Aorta (tissue), 5 donors: ENCODE measurements at regions not wholly inside any gene's neighbourhood (a gene's known extent, or its start where the extent isn't known, plus 50 kb on each side); places are given as distances from the start of the nearest gene placed in this dataset.

Experiments
- ATAC-seq: fragments of 200-7000 bp; cut with Tn5 transposase; one replicate; pipeline ENCODE4 v1.9.1; 2022; ENCODE audit warnings: moderate library complexity; ENCODE audit not compliant: low FRiP score
- DNase-seq, 2 donors: peaks; one replicate each; pipeline ENCODE4 v3.0.0-alpha.2; 2020
- H3K27ac ChIP-seq, 2 donors: one replicate each; pipeline ENCODE4 v1.5.1; 2013; ENCODE audit warnings: low read length in 2 of 2, mild to moderate bottlenecking in 2 of 2, moderate library complexity in 2 of 2, control low read depth in 1 of 2, inconsistent platforms in 1 of 2, low read depth in 1 of 2
- H3K27me3 ChIP-seq, 2 donors: one replicate each; pipeline ENCODE4 v1.6.1; 2013; ENCODE audit warnings: control low read depth in 1 of 2, low read length in 1 of 2, mild to moderate bottlenecking in 1 of 2, moderate library complexity in 1 of 2; ENCODE audit not compliant: insufficient read depth in 2 of 2, control insufficient read depth in 1 of 2
- H3K36me3 ChIP-seq, 2 donors: one replicate each; pipeline ENCODE4 v1.6.1; 2013; ENCODE audit warnings: control low read depth in 1 of 2, low read length in 1 of 2, mild to moderate bottlenecking in 1 of 2; ENCODE audit not compliant: insufficient read depth in 2 of 2, control insufficient read depth in 1 of 2
- H3K4me1 ChIP-seq, 2 donors: one replicate each; pipeline ENCODE4 v1.6.1; 2013; ENCODE audit warnings: low read length in 2 of 2, control low read depth in 1 of 2, mild to moderate bottlenecking in 1 of 2, moderate library complexity in 1 of 2; ENCODE audit not compliant: insufficient read depth in 2 of 2, control insufficient read depth in 1 of 2
- H3K4me3 ChIP-seq, 2 donors: one replicate each; pipeline ENCODE4 v1.5.1; 2013; ENCODE audit warnings: low read length in 2 of 2, control low read depth in 1 of 2, mild to moderate bottlenecking in 1 of 2
- H3K9me3 ChIP-seq: one replicate; pipeline ENCODE4 v1.6.1; 2013; ENCODE audit warnings: mild to moderate bottlenecking, low read length; ENCODE audit not compliant: control insufficient read depth
- WGBS, 2 donors: extraction: QIAGEN DNeasy Blood & Tissue Kit; methylation state at CpG; one replicate each; pipeline ENCODE4 v1.1.7; 2013; 5-methylcytosine and 5-hydroxymethylcytosine counted together
- intact Hi-C, 2 donors: fragments of 100-400 bp; cut with DNase I; formaldehyde crosslinking; loops; one replicate each; pipeline versions ENCODE4 v1.14.2 to v1.15.0; 2022
- donor health status: healthy with polysubstance abuse.
- donor health status: Bipolar disorder and iron deficiency.
- donor health status: DM: no; HTN: no; CAD: no.
- donor health status: DM: no; HTN: no; CAD: no.
- donor health status: DM: yes; HTN: yes; CAD: no.

GRCh38 chr15:69742361-69742760 is 289.7 kb downstream of the RPLP1 start:
- peak; percentile 72 for ATAC-seq
- intact Hi-C loops = no loop called here

GRCh38 chr15:69743091-69743490 is 290.5 kb downstream of the RPLP1 start:
- no peak overlapping the region for H3K4me3 ChIP-seq
- DNase-seq (no peak), ATAC-seq (no peak)
- WGBS, 2 donors = 92 to 96% methylated on average over 1 of the region's 1 CpG
- H3K27ac ChIP-seq = no peak overlapping the region
- no peaks in the 10 kb centered on the region for H3K36me3 ChIP-seq
- H3K9me3 ChIP-seq = peaks cover 3% of the 10 kb centered on the region
- H3K27me3 ChIP-seq = no peaks in the 10 kb centered on the region
- intact Hi-C loops = no loop called here
- no peaks in the 10 kb centered on the region for H3K4me1 ChIP-seq

More at GRCh38 chr15:69742361-69742760, 289.7 kb downstream of the RPLP1 start:
- no peaks in the 10 kb centered on the region for H3K4me1 ChIP-seq
- DNase-seq = no peak
- no peaks in the 10 kb centered on the region for H3K36me3 ChIP-seq
- no peak overlapping the region for H3K4me3 ChIP-seq
- no peaks in the 10 kb centered on the region for H3K27me3 ChIP-seq
- H3K9me3 ChIP-seq = peaks cover 3% of the 10 kb centered on the region
- no peak overlapping the region for H3K27ac ChIP-seq
- 34 to 38% methylated on average over 9 of the region's 9 CpGs for WGBS, 2 donors

DNA sequence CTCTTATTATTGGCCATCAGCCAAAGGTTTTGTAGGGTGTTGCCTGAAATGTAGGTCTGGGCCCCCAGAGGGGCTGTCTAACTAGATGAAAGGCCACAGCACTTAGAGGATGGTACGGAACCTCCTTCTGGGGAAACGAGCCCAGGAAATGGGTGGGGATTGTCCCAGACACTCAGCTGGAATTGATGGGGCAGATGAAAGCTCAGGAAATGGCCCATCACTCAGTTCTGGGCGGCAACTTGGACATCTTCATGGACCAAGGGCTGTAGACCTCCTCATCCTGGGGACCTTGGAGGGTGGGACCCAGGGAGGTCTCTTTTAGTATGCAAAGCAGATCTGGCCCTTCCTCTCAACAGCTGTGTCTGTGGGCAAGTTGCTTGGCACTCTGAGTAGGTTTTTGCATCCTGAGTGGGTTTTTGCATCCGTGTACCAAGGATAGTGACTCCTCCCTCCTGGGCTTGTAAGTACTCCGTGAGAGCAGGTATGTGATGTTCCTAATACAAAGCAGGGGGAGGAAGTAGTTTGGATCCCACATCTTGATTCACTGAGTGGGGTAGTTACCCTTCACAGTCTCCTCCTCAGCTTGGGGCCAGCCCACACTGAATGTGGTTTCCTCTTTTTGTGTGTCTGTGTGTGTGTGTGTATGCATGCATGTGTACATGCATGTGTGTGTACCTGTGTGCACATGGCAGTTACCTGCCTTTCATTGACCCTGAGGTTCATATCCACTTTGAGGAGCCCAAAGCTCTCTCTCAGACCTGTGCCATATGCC is 292.0 kb downstream of the RPLP1 start:
- H3K27ac ChIP-seq = no peak overlapping the region
- intact Hi-C loops = no loop called here
- no peak overlapping the region for H3K4me3 ChIP-seq
- no peak for ATAC-seq
- no peaks in the 10 kb centered on the region for H3K4me1 ChIP-seq
- no peak for DNase-seq
- peaks cover 3% of the 10 kb centered on the region for H3K9me3 ChIP-seq
- H3K27me3 ChIP-seq = no peaks in the 10 kb centered on the region
- H3K36me3 ChIP-seq = no peaks in the 10 kb centered on the region
- 65 to 74% methylated on average over 5 of the region's 5 CpGs for WGBS, 2 donors

- no peaks in the 10 kb centered on the region for H3K9me3 ChIP-seq
- H3K27me3 ChIP-seq = no peaks in the 10 kb centered on the region
- no peak overlapping the region for H3K4me3 ChIP-seq
- no peaks in the 10 kb centered on the region for H3K36me3 ChIP-seq
- ATAC-seq = no peak
- intact Hi-C loops = no loop called here
- 93 to 97% methylated on average over 5 of the region's 5 CpGs for WGBS, 2 donors
- no peak for DNase-seq
- no peaks in the 10 kb centered on the region for H3K4me1 ChIP-seq
- H3K27ac ChIP-seq = no peak overlapping the region
Measured at GRCh38 chr15:69747193-69747592, 294.6 kb downstream of the RPLP1 start.

DNA sequence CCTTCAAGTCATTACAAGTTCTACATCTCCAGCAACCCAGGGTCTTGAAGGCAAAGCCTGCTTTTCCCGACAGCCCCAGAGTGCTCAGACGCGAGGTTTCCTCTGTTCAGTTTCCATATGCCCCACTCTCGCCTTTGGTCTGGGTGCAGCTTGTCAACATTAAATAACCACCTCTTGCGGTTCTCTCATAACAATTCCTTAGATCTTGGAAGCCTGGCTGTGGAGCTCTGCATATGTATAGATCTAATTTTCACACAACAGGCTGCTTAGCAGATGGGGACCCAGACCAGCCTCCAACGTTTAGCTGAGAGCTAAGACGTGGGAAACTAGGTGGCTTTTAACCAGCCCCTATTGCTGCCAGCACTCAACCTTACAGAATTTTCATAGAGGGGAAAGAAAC is 295.5 kb downstream of the RPLP1 start:
- Histone ChIP-seq H3K27me3 (no peaks in the 10 kb centered on the region), H3K4me3 (no peak overlapping the region), H3K27ac (no peak overlapping the region), H3K36me3 (no peaks in the 10 kb centered on the region), H3K4me1 (no peaks in the 10 kb centered on the region), H3K9me3 (no peaks in the 10 kb centered on the region)
- ATAC-seq (no peak), DNase-seq (no peak)
- intact Hi-C loops = no loop called here
- WGBS, 2 donors = 78 to 86% methylated on average over 7 of the region's 7 CpGs

- no peak for ATAC-seq
- Histone ChIP-seq H3K4me3 (no peak overlapping the region), H3K4me1 (no peaks in the 10 kb centered on the region), H3K27ac (no peak overlapping the region), H3K36me3 (no peaks in the 10 kb centered on the region), H3K27me3 (no peaks in the 10 kb centered on the region), H3K9me3 (no peaks in the 10 kb centered on the region)
- 47 to 49% methylated on average over 3 of the region's 3 CpGs for WGBS, 2 donors
- intact Hi-C loops = no loop called here
- DNase-seq = no peak
Measured at GRCh38 chr15:69748576-69749185, 296.1 kb downstream of the RPLP1 start.

GRCh38 chr15:69749274-69749673 is 296.7 kb downstream of the RPLP1 start:
- 87 to 89% methylated on average over 4 of the region's 4 CpGs for WGBS, 2 donors

GRCh38 chr15:69749797-69750196 is 297.2 kb downstream of the RPLP1 start:
- peaks cover 1% of the 10 kb centered on the region for H3K9me3 ChIP-seq
- no peaks in the 10 kb centered on the region for H3K36me3 ChIP-seq
- H3K4me3 ChIP-seq = no peak overlapping the region
- H3K27me3 ChIP-seq = no peaks in the 10 kb centered on the region
- no peaks in the 10 kb centered on the region for H3K4me1 ChIP-seq
- DNase-seq (no peak), ATAC-seq (no peak)
- intact Hi-C loops = no loop called here
- H3K27ac ChIP-seq = no peak overlapping the region
- 92 to 95% methylated on average over 2 of the region's 2 CpGs for WGBS, 2 donors

More at GRCh38 chr15:69749274-69749673, 296.7 kb downstream of the RPLP1 start:
- ATAC-seq = no peak
- Histone ChIP-seq H3K27me3 (no peaks in the 10 kb centered on the region), H3K36me3 (no peaks in the 10 kb centered on the region), H3K4me1 (no peaks in the 10 kb centered on the region), H3K27ac (no peak overlapping the region), H3K4me3 (no peak overlapping the region), H3K9me3 (no peaks in the 10 kb centered on the region)
- intact Hi-C loops = no loop called here
- DNase-seq = no peak

GRCh38 chr15:69750253-69750652 is 297.6 kb downstream of the RPLP1 start:
- intact Hi-C loops = no loop called here
- no peak for ATAC-seq

More at GRCh38 chr15:69750253-69750652, 297.6 kb downstream of the RPLP1 start:
- no peak for DNase-seq
- Histone ChIP-seq H3K4me1 (no peaks in the 10 kb centered on the region), H3K9me3 (peaks cover 1% of the 10 kb centered on the region), H3K4me3 (no peak overlapping the region), H3K27ac (no peak overlapping the region), H3K27me3 (no peaks in the 10 kb centered on the region), H3K36me3 (no peaks in the 10 kb centered on the region)
